Spleen (tissue), 7 donors: ENCODE measurements at regions not wholly inside any gene's neighbourhood (a gene's known extent, or its start where the extent isn't known, plus 50 kb on each side); places are given as distances from the start of the nearest gene placed in this dataset.

ENCODE experiments used
- POLR2A ChIP-seq, 3 donors: fragments of 450-650 bp; IDR thresholded peaks; one replicate each; pipeline ENCODE4 v1.5.1; 2017; ENCODE audit warnings: antibody characterized with exemption in 3 of 3, mild to moderate bottlenecking in 1 of 3
- TF ChIP-seq, protein P1 (sequence below), 11 experiments: fragments of 200-600 bp in 7 of 11; fragments of 450-650 bp in 4 of 11; sonication (generic) in 4 of 11; IDR thresholded peaks in 8 of 11; conservative IDR thresholded peaks in 3 of 11; 1 replicate in 7 of 11; 2 replicates in 4 of 11; pipeline versions ENCODE4 v1.4.0 to v1.8.0; 2016 to 2021; ENCODE audit warnings: antibody characterized with exemption in 11 of 11, inconsistent platforms in 4 of 11, mild to moderate bottlenecking in 1 of 11
- donor health status: DM: no; HTN: no; CAD: no; lungs with moderate emphysema.
- donor health status: DM: no; HTN: no; CAD: no.
- donor health status: DM: no; HTN: no; CAD: no.

- TF ChIP-seq, protein P1, sequence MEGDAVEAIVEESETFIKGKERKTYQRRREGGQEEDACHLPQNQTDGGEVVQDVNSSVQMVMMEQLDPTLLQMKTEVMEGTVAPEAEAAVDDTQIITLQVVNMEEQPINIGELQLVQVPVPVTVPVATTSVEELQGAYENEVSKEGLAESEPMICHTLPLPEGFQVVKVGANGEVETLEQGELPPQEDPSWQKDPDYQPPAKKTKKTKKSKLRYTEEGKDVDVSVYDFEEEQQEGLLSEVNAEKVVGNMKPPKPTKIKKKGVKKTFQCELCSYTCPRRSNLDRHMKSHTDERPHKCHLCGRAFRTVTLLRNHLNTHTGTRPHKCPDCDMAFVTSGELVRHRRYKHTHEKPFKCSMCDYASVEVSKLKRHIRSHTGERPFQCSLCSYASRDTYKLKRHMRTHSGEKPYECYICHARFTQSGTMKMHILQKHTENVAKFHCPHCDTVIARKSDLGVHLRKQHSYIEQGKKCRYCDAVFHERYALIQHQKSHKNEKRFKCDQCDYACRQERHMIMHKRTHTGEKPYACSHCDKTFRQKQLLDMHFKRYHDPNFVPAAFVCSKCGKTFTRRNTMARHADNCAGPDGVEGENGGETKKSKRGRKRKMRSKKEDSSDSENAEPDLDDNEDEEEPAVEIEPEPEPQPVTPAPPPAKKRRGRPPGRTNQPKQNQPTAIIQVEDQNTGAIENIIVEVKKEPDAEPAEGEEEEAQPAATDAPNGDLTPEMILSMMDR (IDR thresholded peaks at IDR 0.05 in 8 of 11, conservative IDR thresholded peaks at IDR 0.05 in 3 of 11), result no peak
- TF ChIP-seq POLR2A (IDR thresholded peaks at IDR 0.05), result no peak
Measured at GRCh38 chr14:100664841-100665510, 61.7 kb upstream of the DLK1 start.
